ENCODE measurements at regions not wholly inside any gene's neighbourhood (a gene's known extent, or its start where the extent isn't known, plus 50 kb on each side); places are given as distances from the start of the nearest gene placed in this dataset.

DNA sequence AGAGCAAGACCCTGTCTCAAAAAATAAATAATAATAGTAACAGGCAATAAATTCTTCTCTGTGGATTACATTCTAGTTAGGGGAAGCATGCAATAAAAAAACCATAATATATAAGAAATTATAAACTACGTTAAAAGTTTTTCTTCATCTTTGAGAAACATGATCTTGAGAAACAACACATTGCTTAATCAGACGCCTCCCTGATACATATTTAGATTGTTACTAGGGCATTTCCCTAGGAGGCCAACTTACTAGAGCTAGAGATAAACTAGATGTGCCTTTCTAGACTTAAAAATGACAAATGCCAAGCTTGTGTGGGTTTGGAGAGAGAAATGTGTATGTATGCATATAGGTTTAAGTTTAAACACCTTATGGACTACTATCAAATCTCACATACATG, 76.3 kb upstream of the GALNT5 start:
- DNase-seq (ENCODE audit: low read depth) = peak; percentile 25
- TF ChIP-seq, protein P1, sequence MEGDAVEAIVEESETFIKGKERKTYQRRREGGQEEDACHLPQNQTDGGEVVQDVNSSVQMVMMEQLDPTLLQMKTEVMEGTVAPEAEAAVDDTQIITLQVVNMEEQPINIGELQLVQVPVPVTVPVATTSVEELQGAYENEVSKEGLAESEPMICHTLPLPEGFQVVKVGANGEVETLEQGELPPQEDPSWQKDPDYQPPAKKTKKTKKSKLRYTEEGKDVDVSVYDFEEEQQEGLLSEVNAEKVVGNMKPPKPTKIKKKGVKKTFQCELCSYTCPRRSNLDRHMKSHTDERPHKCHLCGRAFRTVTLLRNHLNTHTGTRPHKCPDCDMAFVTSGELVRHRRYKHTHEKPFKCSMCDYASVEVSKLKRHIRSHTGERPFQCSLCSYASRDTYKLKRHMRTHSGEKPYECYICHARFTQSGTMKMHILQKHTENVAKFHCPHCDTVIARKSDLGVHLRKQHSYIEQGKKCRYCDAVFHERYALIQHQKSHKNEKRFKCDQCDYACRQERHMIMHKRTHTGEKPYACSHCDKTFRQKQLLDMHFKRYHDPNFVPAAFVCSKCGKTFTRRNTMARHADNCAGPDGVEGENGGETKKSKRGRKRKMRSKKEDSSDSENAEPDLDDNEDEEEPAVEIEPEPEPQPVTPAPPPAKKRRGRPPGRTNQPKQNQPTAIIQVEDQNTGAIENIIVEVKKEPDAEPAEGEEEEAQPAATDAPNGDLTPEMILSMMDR (IDR thresholded peaks at IDR 0.05; ENCODE audit: insufficient read depth, low read length) = no peak
- no peak overlapping the region for H3K4me3 ChIP-seq (ENCODE audit: low read depth, low read length)

DNA sequence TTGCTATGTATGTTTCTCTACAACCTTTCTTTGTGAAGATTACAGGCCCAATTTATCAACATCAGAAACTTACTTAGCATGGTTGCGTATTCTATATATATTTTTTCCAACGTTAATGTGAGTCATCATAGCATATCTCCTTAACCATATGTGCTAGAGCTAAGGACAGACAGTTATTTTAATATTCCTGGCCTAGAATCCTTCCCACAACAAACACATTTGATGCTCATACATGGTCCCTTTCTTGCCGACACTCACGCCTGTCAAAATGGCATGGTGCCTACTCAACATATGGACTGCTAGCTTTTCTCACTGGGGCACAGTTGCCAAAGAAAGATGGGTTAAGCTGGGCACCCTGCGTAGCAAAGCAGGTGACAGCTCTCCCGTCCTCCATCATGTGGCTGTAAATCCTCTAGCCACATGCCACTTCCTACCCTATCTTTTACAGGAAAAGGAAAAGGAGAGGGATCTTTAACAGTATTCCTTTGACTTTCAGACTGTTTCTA, 75.2 kb upstream of the GALNT5 start:
- DNase-seq (ENCODE audit: low read depth) = no peak
- TF ChIP-seq, protein P1 (IDR thresholded peaks at IDR 0.05; ENCODE audit: insufficient read depth, low read length) = no peak
- no peak overlapping the region for H3K4me3 ChIP-seq (ENCODE audit: low read depth, low read length)

DNA sequence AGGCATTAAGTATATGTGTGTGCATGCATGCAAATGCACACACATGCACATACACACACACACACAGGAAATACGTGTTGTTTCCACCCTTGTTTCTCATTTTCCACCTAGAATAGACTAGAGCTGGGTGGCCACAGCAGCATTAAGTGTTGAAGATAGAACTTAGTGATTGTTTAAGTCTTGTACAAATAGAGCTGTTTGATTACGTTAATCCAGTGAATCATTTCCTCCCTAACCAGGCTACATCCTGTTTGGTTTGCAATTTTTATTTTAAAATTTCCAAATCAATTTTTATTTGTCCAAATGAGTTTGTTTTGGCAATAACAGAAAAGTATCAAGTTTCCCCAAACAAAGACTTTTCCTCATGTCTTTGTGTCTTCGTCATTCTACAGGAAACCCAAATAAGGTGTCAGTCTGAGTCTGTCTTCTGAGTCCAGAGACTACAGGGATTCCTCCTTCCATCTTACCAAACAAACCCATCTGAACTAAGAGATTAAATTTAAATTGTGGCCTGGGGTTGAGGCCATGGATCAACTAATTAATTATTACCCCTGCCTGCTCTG, 74.6 kb upstream of the GALNT5 start:
- H3K4me3 ChIP-seq (ENCODE audit: low read depth, low read length) = no peak overlapping the region
- TF ChIP-seq, protein P1 (IDR thresholded peaks at IDR 0.05; ENCODE audit: insufficient read depth, low read length) = no peak
- peak; percentile 89 for DNase-seq (ENCODE audit: low read depth)

DNA sequence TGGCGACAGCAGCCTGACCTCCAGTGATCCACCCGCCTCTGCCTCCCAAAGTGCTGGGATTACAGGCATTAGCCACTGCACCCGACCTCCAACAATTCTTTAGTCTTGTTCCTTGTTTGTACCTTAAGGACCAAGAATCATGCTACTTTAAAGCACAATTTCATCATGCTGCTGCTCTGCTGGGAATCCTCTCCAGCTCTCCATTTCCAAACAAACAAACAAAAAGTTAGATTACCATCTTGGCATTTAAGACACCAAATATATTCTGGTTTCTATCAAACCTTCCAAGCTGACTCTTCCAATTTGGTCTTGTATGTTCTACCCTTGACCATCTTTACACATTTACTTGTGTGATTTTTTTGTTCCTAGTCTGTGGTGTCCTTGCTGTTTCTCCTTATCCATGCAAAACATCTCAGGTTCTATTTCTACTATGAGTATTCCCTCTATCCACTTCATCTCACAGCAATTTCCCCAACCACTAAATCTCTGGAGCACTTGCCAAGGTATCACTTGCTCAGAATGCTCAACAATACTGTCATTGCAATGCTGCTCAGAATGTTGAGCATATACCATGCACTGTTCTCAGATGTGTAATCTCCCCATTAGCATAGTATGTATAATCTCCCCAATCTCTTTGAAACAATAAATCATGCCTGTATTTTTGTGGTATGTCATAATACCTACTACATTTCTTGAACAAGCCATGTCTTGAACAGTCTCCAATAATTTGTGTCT, 73.2 kb upstream of the GALNT5 start:
- DNase-seq (ENCODE audit: low read depth) = peak; percentile 40
- TF ChIP-seq, protein P1 (IDR thresholded peaks at IDR 0.05; ENCODE audit: insufficient read depth, low read length) = no peak
- H3K4me3 ChIP-seq (ENCODE audit: low read depth, low read length) = no peak overlapping the region

DNA sequence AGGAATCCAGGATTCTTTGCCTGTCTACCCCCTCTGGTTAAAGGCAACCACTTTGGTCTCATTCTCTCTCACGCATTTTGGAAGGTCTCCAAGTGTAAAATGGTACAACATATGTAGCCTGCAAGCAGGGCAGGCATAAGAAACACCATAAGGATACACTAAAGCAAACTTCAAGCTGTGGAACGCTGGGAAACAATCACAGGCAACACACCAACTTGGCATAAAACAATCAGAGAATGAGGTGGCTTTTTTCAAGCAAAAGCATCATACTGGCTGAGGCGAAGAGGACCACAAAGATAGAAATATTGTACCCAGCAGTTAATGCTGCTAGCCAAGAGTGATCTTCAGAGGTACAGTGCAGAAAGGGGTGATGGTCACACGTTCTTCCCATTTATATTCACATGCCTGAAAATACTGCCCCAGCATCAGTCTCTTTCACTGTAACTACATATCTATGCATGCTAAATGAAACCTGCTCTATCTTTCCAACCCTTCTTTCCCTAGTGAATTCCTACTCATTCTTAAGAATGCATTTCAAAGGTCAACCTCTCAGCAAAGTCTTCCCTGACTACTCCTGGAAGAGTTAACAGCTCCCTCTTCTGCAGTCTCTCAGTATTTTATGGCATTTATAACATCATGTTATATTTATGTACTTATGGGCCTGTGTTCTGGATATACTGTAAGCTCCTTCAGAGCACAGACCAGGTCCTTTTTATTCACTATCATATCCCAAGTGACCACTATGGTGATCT, 71.9 kb upstream of the GALNT5 start:
- H3K4me3 ChIP-seq (ENCODE audit: low read depth, low read length) = no peak overlapping the region
- TF ChIP-seq, protein P1 (IDR thresholded peaks at IDR 0.05; ENCODE audit: insufficient read depth, low read length) = peak; percentile 35
- DNase-seq (ENCODE audit: low read depth) = peak; percentile 78

DNA sequence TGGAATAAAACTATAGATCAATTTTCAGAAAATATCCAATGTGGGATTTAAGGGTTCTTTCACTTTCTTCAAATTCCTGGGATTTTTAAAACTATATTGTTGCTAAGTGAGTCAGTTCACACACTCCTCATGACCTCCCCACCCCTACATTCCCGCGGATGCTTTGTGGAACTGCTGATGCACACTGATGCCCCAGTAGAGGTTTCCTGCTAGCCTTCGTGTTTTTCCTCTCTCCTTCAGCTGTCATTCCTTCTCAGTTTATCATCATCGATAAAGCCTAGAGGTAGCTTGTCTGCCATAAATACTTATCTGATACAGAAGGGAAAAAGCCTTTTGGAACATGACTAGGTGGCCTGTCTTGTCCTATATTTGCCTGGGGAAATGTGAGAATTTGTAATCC, 67.4 kb upstream of the GALNT5 start:
- DNase-seq (ENCODE audit: low read depth) = peak; percentile 67
- H3K4me3 ChIP-seq (ENCODE audit: low read depth, low read length) = no peak overlapping the region
- TF ChIP-seq, protein P1 (IDR thresholded peaks at IDR 0.05; ENCODE audit: insufficient read depth, low read length) = no peak

Data from fibroblast of the aortic adventitia (primary cell).